Spleen (tissue), 7 donors: ENCODE measurements at regions not wholly inside any gene's neighbourhood (a gene's known extent, or its start where the extent isn't known, plus 50 kb on each side); places are given as distances from the start of the nearest gene placed in this dataset.

Experiments used
- POLR2AphosphoS5 ChIP-seq, 3 donors: sonication (generic); formaldehyde crosslinking; IDR thresholded peaks; one replicate each; pipeline ENCODE4 v1.5.1; 2017; ENCODE audit warnings: antibody characterized with exemption in 3 of 3
- TF ChIP-seq, protein P1 (sequence below), 11 experiments: fragments of 200-600 bp in 7 of 11; fragments of 450-650 bp in 4 of 11; sonication (generic) in 4 of 11; IDR thresholded peaks in 8 of 11; conservative IDR thresholded peaks in 3 of 11; 1 replicate in 7 of 11; 2 replicates in 4 of 11; pipeline versions ENCODE4 v1.4.0 to v1.8.0; 2016 to 2021; ENCODE audit warnings: antibody characterized with exemption in 11 of 11, inconsistent platforms in 4 of 11, mild to moderate bottlenecking in 1 of 11
- donor health status: DM: no; HTN: no; CAD: no; lungs with moderate emphysema.
- donor health status: DM: no; HTN: no; CAD: no.
- donor health status: DM: no; HTN: no; CAD: no.

DNA sequence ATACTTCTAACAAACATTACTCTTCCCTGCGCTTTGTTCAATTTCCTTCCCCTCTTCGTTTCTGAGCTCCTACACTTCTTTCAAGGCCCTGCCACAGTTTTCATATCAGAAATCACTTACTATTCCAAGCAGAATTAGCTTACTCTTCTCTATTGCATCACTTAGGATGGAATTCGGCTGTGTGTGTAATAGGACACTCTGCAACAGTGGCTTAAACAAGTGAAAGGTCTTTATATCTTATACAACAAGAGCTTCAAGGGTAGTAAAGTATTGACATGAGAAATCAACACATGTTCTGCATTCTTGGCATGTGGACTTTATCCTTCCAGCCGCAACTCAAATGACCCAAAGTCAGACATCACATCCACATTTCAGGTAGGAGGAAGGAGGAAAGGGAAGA is 279.6 kb downstream of the PCDH20 start:
- TF ChIP-seq POLR2AphosphoS5 (IDR thresholded peaks at IDR 0.05) = no peak
- TF ChIP-seq, protein P1, sequence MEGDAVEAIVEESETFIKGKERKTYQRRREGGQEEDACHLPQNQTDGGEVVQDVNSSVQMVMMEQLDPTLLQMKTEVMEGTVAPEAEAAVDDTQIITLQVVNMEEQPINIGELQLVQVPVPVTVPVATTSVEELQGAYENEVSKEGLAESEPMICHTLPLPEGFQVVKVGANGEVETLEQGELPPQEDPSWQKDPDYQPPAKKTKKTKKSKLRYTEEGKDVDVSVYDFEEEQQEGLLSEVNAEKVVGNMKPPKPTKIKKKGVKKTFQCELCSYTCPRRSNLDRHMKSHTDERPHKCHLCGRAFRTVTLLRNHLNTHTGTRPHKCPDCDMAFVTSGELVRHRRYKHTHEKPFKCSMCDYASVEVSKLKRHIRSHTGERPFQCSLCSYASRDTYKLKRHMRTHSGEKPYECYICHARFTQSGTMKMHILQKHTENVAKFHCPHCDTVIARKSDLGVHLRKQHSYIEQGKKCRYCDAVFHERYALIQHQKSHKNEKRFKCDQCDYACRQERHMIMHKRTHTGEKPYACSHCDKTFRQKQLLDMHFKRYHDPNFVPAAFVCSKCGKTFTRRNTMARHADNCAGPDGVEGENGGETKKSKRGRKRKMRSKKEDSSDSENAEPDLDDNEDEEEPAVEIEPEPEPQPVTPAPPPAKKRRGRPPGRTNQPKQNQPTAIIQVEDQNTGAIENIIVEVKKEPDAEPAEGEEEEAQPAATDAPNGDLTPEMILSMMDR (IDR thresholded peaks at IDR 0.05 in 8 of 11, conservative IDR thresholded peaks at IDR 0.05 in 3 of 11) = no peak
